Skin epidermis (tissue), 12 donors: ENCODE measurements at regions not wholly inside any gene's neighbourhood (a gene's known extent, or its start where the extent isn't known, plus 50 kb on each side); places are given as distances from the start of the nearest gene placed in this dataset.

ENCODE experiments used
- H3K27ac ChIP-seq, 21 experiments: fragments of 200-600 bp; sonication (generic) in 11 of 21; one replicate each; pipeline ENCODE4 v1.5.0; 2020; ENCODE audit warnings: mild to moderate bottlenecking in 3 of 21, inconsistent platforms in 2 of 21, moderate library complexity in 2 of 21
- H3K4me3 ChIP-seq, 7 experiments: fragments of 200-600 bp; sonication (generic) in 2 of 7; one replicate each; pipeline ENCODE4 v1.5.0; 2020; ENCODE audit warnings: inconsistent platforms in 2 of 7, mild to moderate bottlenecking in 2 of 7, moderate library complexity in 1 of 7

GRCh38 chr10:121015916-121016315 lies 164.8 kb downstream of the WDR11 start:
- Histone ChIP-seq H3K4me3 (no peak overlapping the region), H3K27ac (no peak overlapping the region)

GRCh38 chr10:121024905-121025584 lies 173.9 kb downstream of the WDR11 start:
- Histone ChIP-seq H3K4me3 (no peak overlapping the region), H3K27ac (no peak overlapping the region)

- Histone ChIP-seq H3K27ac (no peak overlapping the region), H3K4me3 (no peak overlapping the region)
Observed at GRCh38 chr10:121025731-121026130, 174.6 kb downstream of the WDR11 start.

GRCh38 chr10:121027371-121027770 lies 176.2 kb downstream of the WDR11 start:
- Histone ChIP-seq H3K27ac (no peak overlapping the region), H3K4me3 (no peak overlapping the region)

GRCh38 chr10:121032460-121032859 lies 181.3 kb downstream of the WDR11 start:
- Histone ChIP-seq H3K4me3 (no peak overlapping the region), H3K27ac (no peak overlapping the region)

- Histone ChIP-seq H3K27ac (no peak overlapping the region), H3K4me3 (no peak overlapping the region)
Observed at GRCh38 chr10:121033366-121033765, 182.2 kb downstream of the WDR11 start.

- Histone ChIP-seq H3K27ac (no peak overlapping the region), H3K4me3 (no peak overlapping the region)
Observed at GRCh38 chr10:121036431-121036830, 185.3 kb downstream of the WDR11 start.

GRCh38 chr10:121041499-121041898 lies 190.3 kb downstream of the WDR11 start:
- Histone ChIP-seq H3K27ac (no peak overlapping the region), H3K4me3 (no peak overlapping the region)

GRCh38 chr10:121041906-121042305 lies 190.7 kb downstream of the WDR11 start:
- Histone ChIP-seq H3K27ac (no peak overlapping the region), H3K4me3 (no peak overlapping the region)

- no peak overlapping the region for H3K4me3 ChIP-seq
- H3K27ac ChIP-seq: no peak overlapping the region
Observed at GRCh38 chr10:121042342-121042741, 191.2 kb downstream of the WDR11 start.

GRCh38 chr10:121043124-121043849 lies 192.1 kb downstream of the WDR11 start:
- Histone ChIP-seq H3K27ac (no peak overlapping the region), H3K4me3 (no peak overlapping the region)

- Histone ChIP-seq H3K4me3 (no peak overlapping the region), H3K27ac (no peak overlapping the region)
Observed at GRCh38 chr10:121048749-121049148, 197.6 kb downstream of the WDR11 start.

GRCh38 chr10:121049489-121049888 lies 198.3 kb downstream of the WDR11 start:
- Histone ChIP-seq H3K4me3 (no peak overlapping the region), H3K27ac (no peak overlapping the region)

- Histone ChIP-seq H3K27ac (no peak overlapping the region), H3K4me3 (no peak overlapping the region)
Observed at GRCh38 chr10:121049923-121050322, 198.8 kb downstream of the WDR11 start.

GRCh38 chr10:121051171-121051570 lies 200.0 kb downstream of the WDR11 start:
- no peak overlapping the region for H3K27ac ChIP-seq
- H3K4me3 ChIP-seq: no peak overlapping the region

GRCh38 chr10:121051696-121052279 lies 200.6 kb downstream of the WDR11 start:
- H3K4me3 ChIP-seq: no peak overlapping the region

GRCh38 chr10:121053151-121053550 lies 202.0 kb downstream of the WDR11 start:
- Histone ChIP-seq H3K27ac (no peak overlapping the region), H3K4me3 (no peak overlapping the region)

More at GRCh38 chr10:121051696-121052279, 200.6 kb downstream of the WDR11 start:
- H3K27ac ChIP-seq: no peak overlapping the region

- no peak overlapping the region for H3K27ac ChIP-seq
- no peak overlapping the region for H3K4me3 ChIP-seq
Observed at GRCh38 chr10:121054874-121055273, 203.7 kb downstream of the WDR11 start.

- no peak overlapping the region for H3K4me3 ChIP-seq
- no peak overlapping the region for H3K27ac ChIP-seq
Observed at GRCh38 chr10:121057269-121057668, 206.1 kb downstream of the WDR11 start.

GRCh38 chr10:121058082-121058481 lies 206.9 kb downstream of the WDR11 start:
- Histone ChIP-seq H3K27ac (no peak overlapping the region), H3K4me3 (no peak overlapping the region)

GRCh38 chr10:121059351-121059750 lies 208.2 kb downstream of the WDR11 start:
- H3K4me3 ChIP-seq: no peak overlapping the region
- no peak overlapping the region for H3K27ac ChIP-seq
